Stomach (tissue), 4 donors: ENCODE measurements at regions not wholly inside any gene's neighbourhood (a gene's known extent, or its start where the extent isn't known, plus 50 kb on each side); places are given as distances from the start of the nearest gene placed in this dataset.

Experiments used
- EP300 ChIP-seq: sonication (generic); formaldehyde crosslinking; IDR thresholded peaks from one replicate; pipeline ENCODE4 v1.6.1; 2017; ENCODE audit warnings: antibody characterized with exemption
- POLR2A ChIP-seq, 4 donors: fragments of 450-650 bp; IDR thresholded peaks; one replicate each; pipeline ENCODE4 v1.6.1; 2016; ENCODE audit warnings: antibody characterized with exemption in 4 of 4, control low read depth in 2 of 4, mild to moderate bottlenecking in 1 of 4, moderate library complexity in 1 of 4
- TF ChIP-seq, protein P1 (sequence below), 7 experiments: fragments of 450-650 bp in 4 of 7; fragments of 200-600 bp in 3 of 7; sonication (generic) in 3 of 7; IDR thresholded peaks; one replicate each; pipeline ENCODE4 v1.5.1; 2016 to 2019; ENCODE audit warnings: antibody characterized with exemption in 7 of 7, control low read depth in 2 of 7, mild to moderate bottlenecking in 1 of 7

- TF ChIP-seq, protein P1, sequence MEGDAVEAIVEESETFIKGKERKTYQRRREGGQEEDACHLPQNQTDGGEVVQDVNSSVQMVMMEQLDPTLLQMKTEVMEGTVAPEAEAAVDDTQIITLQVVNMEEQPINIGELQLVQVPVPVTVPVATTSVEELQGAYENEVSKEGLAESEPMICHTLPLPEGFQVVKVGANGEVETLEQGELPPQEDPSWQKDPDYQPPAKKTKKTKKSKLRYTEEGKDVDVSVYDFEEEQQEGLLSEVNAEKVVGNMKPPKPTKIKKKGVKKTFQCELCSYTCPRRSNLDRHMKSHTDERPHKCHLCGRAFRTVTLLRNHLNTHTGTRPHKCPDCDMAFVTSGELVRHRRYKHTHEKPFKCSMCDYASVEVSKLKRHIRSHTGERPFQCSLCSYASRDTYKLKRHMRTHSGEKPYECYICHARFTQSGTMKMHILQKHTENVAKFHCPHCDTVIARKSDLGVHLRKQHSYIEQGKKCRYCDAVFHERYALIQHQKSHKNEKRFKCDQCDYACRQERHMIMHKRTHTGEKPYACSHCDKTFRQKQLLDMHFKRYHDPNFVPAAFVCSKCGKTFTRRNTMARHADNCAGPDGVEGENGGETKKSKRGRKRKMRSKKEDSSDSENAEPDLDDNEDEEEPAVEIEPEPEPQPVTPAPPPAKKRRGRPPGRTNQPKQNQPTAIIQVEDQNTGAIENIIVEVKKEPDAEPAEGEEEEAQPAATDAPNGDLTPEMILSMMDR (IDR thresholded peaks at IDR 0.05) = no peak
- TF ChIP-seq POLR2A (IDR thresholded peaks at IDR 0.05) (no peak), EP300 (no peak)
Observed at GRCh38 chr2:82120115-82120514, 1815.6 kb upstream of the LRRTM1 start.
